ENCODE measurements at regions not wholly inside any gene's neighbourhood (a gene's known extent, or its start where the extent isn't known, plus 50 kb on each side); places are given as distances from the start of the nearest gene placed in this dataset.

- no peak for TF ChIP-seq EZH2phosphoT487 (IDR thresholded peaks at IDR 0.05; ENCODE audit: low read depth)
- TF ChIP-seq, protein P1, sequence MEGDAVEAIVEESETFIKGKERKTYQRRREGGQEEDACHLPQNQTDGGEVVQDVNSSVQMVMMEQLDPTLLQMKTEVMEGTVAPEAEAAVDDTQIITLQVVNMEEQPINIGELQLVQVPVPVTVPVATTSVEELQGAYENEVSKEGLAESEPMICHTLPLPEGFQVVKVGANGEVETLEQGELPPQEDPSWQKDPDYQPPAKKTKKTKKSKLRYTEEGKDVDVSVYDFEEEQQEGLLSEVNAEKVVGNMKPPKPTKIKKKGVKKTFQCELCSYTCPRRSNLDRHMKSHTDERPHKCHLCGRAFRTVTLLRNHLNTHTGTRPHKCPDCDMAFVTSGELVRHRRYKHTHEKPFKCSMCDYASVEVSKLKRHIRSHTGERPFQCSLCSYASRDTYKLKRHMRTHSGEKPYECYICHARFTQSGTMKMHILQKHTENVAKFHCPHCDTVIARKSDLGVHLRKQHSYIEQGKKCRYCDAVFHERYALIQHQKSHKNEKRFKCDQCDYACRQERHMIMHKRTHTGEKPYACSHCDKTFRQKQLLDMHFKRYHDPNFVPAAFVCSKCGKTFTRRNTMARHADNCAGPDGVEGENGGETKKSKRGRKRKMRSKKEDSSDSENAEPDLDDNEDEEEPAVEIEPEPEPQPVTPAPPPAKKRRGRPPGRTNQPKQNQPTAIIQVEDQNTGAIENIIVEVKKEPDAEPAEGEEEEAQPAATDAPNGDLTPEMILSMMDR (IDR thresholded peaks at IDR 0.05; ENCODE audit: low read depth, low read length): no peak
Measured at GRCh38 chr10:62626817-62627216, 177.7 kb upstream of the ADO start.
